ENCODE measurements at regions not wholly inside any gene's neighbourhood (a gene's known extent, or its start where the extent isn't known, plus 50 kb on each side); places are given as distances from the start of the nearest gene placed in this dataset.

GRCh38 chr9:106478727-106479126 is 384.2 kb upstream of the ZNF462 start:
- TF ChIP-seq PATZ1 (CRISPR knock-in tag; IDR thresholded peaks at IDR 0.05; ENCODE audit: borderline replicate concordance) (no peak), TSHZ2 (CRISPR knock-in tag; IDR thresholded peaks at IDR 0.05) (no peak), ARNTL (CRISPR knock-in tag; IDR thresholded peaks at IDR 0.05; ENCODE audit: borderline replicate concordance, low read depth) (no peak), ZFP30 (CRISPR knock-in tag; IDR thresholded peaks at IDR 0.05) (no peak), BACH2 (CRISPR knock-in tag; IDR thresholded peaks at IDR 0.05; ENCODE audit: borderline replicate concordance) (no peak), GLIS3 (CRISPR knock-in tag; IDR thresholded peaks at IDR 0.05) (no peak), ZNF565 (CRISPR knock-in tag; conservative IDR thresholded peaks at IDR 0.05; ENCODE audit: low read depth) (no peak), OSR1 (CRISPR knock-in tag; IDR thresholded peaks at IDR 0.05) (no peak)
